ENCODE measurements at regions not wholly inside any gene's neighbourhood (a gene's known extent, or its start where the extent isn't known, plus 50 kb on each side); places are given as distances from the start of the nearest gene placed in this dataset.

- TF ChIP-seq CTCF (IDR thresholded peaks at IDR 0.05; ENCODE audit: borderline replicate concordance, control extremely low read depth, extremely low read depth, insufficient read depth, missing control alignments) = no peak
- no peak for DNase-seq (ENCODE audit: low spot score)
- in situ Hi-C loops (cut with MboI; ENCODE audit: low sequenced_read_pairs, unreplicated experiment) = loop anchor here (25.0 kb wide), 1 partner anchor 1030 kb away; no protein-coding TSS in a partner anchor
Observed at GRCh38 chr1:90132306-90132705, 137.4 kb downstream of the ZNF326 start.

GRCh38 chr1:90127288-90127953 lies 132.5 kb downstream of the ZNF326 start:
- no peak for TF ChIP-seq CTCF (IDR thresholded peaks at IDR 0.05; ENCODE audit: borderline replicate concordance, control extremely low read depth, extremely low read depth, insufficient read depth, missing control alignments)
- in situ Hi-C loops (cut with MboI; ENCODE audit: low sequenced_read_pairs, unreplicated experiment) = loop anchor here (25.0 kb wide), 1 partner anchor 1035 kb away; no protein-coding TSS in a partner anchor
- peak; percentile 22 for DNase-seq (ENCODE audit: low spot score)

GRCh38 chr1:90126834-90127233 lies 131.9 kb downstream of the ZNF326 start:
- in situ Hi-C loops (cut with MboI; ENCODE audit: low sequenced_read_pairs, unreplicated experiment) = loop anchor here (25.0 kb wide), 1 partner anchor 1035 kb away; no protein-coding TSS in a partner anchor
- no peak for DNase-seq (ENCODE audit: low spot score)
- no peak for TF ChIP-seq CTCF (IDR thresholded peaks at IDR 0.05; ENCODE audit: borderline replicate concordance, control extremely low read depth, extremely low read depth, insufficient read depth, missing control alignments)

- no peak for DNase-seq (ENCODE audit: low spot score)
- in situ Hi-C loops (cut with MboI; ENCODE audit: low sequenced_read_pairs, unreplicated experiment) = no loop called here
- TF ChIP-seq CTCF (IDR thresholded peaks at IDR 0.05; ENCODE audit: borderline replicate concordance, control extremely low read depth, extremely low read depth, insufficient read depth, missing control alignments) = no peak
Observed at GRCh38 chr1:90122654-90123340, 127.9 kb downstream of the ZNF326 start.

GRCh38 chr1:90114521-90115141 lies 119.7 kb downstream of the ZNF326 start:
- peak; percentile 18 for DNase-seq (ENCODE audit: low spot score)
- TF ChIP-seq CTCF (IDR thresholded peaks at IDR 0.05; ENCODE audit: borderline replicate concordance, control extremely low read depth, extremely low read depth, insufficient read depth, missing control alignments) = peak; percentile 30
- in situ Hi-C loops (cut with MboI; ENCODE audit: low sequenced_read_pairs, unreplicated experiment) = no loop called here

- DNase-seq (ENCODE audit: low spot score) = no peak
- TF ChIP-seq CTCF (IDR thresholded peaks at IDR 0.05; ENCODE audit: borderline replicate concordance, control extremely low read depth, extremely low read depth, insufficient read depth, missing control alignments) = no peak
- in situ Hi-C loops (cut with MboI; ENCODE audit: low sequenced_read_pairs, unreplicated experiment) = no loop called here
Observed at GRCh38 chr1:90107990-90108389, 113.1 kb downstream of the ZNF326 start.

All from GM13976 (cell line).